ENCODE measurements at regions not wholly inside any gene's neighbourhood (a gene's known extent, or its start where the extent isn't known, plus 50 kb on each side); places are given as distances from the start of the nearest gene placed in this dataset.
"Not testable (repeated sequence)": the region's sequence is repeated elsewhere in the genome, so short reads cannot be mapped to it uniquely, and the experiment has no call there.

DNA sequence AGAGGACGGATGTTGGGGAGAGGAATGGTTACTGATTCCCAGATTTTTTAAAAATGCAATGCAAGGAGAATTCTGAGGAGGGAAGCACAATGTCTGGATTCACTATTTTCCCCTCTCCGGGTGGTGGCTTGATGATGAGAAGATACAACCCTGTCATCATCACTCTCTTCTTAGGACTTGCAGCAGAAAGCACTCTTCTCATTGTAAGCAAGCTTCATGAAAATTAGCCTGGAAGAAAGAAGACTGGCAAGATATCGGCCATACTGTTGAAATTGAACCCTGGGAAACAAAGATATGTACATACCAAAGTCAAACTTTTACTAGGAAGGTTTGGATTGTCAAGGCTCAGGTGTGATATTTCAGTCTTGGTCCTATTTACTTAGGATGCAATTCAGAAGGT, 195.7 kb downstream of the EDN1 start:
- no peaks in the 10 kb centered on the region for H3K9me3 ChIP-seq (ENCODE audit: control insufficient read depth, low read length)

DNA sequence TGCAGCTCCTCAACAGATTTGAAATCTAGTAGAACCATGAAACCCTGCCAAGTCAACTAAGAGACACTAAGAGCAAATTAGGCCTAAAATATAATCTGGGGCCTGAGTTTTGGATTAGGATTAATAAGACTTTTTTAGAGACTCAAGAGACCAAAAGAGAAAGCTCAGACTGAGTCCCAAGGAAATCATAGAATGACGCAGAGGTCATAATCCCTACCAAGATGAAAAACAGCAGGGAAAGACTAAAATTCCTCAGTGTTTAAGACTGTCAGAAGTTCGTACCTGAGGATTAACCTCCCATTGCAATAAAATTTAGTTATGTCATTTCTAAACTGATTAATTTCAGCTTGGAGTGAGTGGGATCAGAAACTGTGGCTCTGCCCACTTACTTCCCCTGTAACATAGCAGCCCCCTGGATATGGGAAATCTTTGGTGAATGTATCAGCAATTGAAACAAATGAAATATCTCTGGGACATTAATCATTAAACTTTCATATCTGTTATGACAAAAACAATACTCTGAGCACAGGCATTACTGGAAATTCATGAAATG, 200.3 kb downstream of the EDN1 start:
- no peaks in the 10 kb centered on the region for H3K9me3 ChIP-seq (ENCODE audit: control insufficient read depth, low read length)
- H3K27ac Mint-ChIP-seq: no peak overlapping the region
- no peak overlapping the region for H3K4me3 Mint-ChIP-seq
- 82 to 100% methylated on average over 2 of the region's 2 CpGs for WGBS, 2 experiments (ENCODE audit: insufficient coverage in 1 of 2, insufficient read length in 1 of 2)
- TF ChIP-seq, protein P1, sequence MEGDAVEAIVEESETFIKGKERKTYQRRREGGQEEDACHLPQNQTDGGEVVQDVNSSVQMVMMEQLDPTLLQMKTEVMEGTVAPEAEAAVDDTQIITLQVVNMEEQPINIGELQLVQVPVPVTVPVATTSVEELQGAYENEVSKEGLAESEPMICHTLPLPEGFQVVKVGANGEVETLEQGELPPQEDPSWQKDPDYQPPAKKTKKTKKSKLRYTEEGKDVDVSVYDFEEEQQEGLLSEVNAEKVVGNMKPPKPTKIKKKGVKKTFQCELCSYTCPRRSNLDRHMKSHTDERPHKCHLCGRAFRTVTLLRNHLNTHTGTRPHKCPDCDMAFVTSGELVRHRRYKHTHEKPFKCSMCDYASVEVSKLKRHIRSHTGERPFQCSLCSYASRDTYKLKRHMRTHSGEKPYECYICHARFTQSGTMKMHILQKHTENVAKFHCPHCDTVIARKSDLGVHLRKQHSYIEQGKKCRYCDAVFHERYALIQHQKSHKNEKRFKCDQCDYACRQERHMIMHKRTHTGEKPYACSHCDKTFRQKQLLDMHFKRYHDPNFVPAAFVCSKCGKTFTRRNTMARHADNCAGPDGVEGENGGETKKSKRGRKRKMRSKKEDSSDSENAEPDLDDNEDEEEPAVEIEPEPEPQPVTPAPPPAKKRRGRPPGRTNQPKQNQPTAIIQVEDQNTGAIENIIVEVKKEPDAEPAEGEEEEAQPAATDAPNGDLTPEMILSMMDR (conservative IDR thresholded peaks at IDR 0.05): no peak
- no peaks in the 10 kb centered on the region for H3K4me1 Mint-ChIP-seq
- peaks cover 11% of the 10 kb centered on the region for H3K27me3 ChIP-seq (ENCODE audit: control insufficient read depth, insufficient read depth, low read length, poor library complexity, severe bottlenecking)
- no peak for DNase-seq
- no peak overlapping the region for H3K9ac ChIP-seq (ENCODE audit: extremely low read depth, low read length, poor library complexity, severe bottlenecking)
- peaks cover 32% of the 10 kb centered on the region for H3K27me3 Mint-ChIP-seq (ENCODE audit: insufficient read depth)
- no peaks in the 10 kb centered on the region for H3K36me3 Mint-ChIP-seq (ENCODE audit: low read depth)
- H3K36me3 ChIP-seq (ENCODE audit: control insufficient read depth, insufficient read depth, low read length): no peaks in the 10 kb centered on the region
- no peak overlapping the region for H3K27ac ChIP-seq (ENCODE audit: low read depth, low read length)
- H3K4me3 ChIP-seq (ENCODE audit: low read length): no peak overlapping the region
- no peaks in the 10 kb centered on the region for H3K9me3 Mint-ChIP-seq
- no peaks in the 10 kb centered on the region for H3K4me1 ChIP-seq (ENCODE audit: control insufficient read depth, insufficient read depth, low read length)

More for the DNA sequence above, 195.7 kb downstream of the EDN1 start:
- 92 to 100% methylated on average over 2 to 3 of the region's 3 CpGs for WGBS, 2 experiments (ENCODE audit: insufficient coverage in 1 of 2, insufficient read length in 1 of 2)
- H3K27me3 ChIP-seq (ENCODE audit: control insufficient read depth, insufficient read depth, low read length, poor library complexity, severe bottlenecking): peaks cover 16% of the 10 kb centered on the region
- H3K4me1 Mint-ChIP-seq: no peaks in the 10 kb centered on the region
- no peak overlapping the region for H3K4me3 Mint-ChIP-seq
- peaks cover 19% of the 10 kb centered on the region for H3K27me3 Mint-ChIP-seq (ENCODE audit: insufficient read depth)
- H3K27ac ChIP-seq (ENCODE audit: low read depth, low read length): no peak overlapping the region
- H3K36me3 Mint-ChIP-seq (ENCODE audit: low read depth): no peaks in the 10 kb centered on the region
- no peak for DNase-seq
- no peaks in the 10 kb centered on the region for H3K4me1 ChIP-seq (ENCODE audit: control insufficient read depth, insufficient read depth, low read length)
- no peak overlapping the region for H3K9ac ChIP-seq (ENCODE audit: extremely low read depth, low read length, poor library complexity, severe bottlenecking)
- TF ChIP-seq, protein P1 (conservative IDR thresholded peaks at IDR 0.05): no peak
- no peaks in the 10 kb centered on the region for H3K36me3 ChIP-seq (ENCODE audit: control insufficient read depth, insufficient read depth, low read length)
- H3K27ac Mint-ChIP-seq: no peak overlapping the region
- no peak overlapping the region for H3K4me3 ChIP-seq (ENCODE audit: low read length)
- no peaks in the 10 kb centered on the region for H3K9me3 Mint-ChIP-seq

DNA sequence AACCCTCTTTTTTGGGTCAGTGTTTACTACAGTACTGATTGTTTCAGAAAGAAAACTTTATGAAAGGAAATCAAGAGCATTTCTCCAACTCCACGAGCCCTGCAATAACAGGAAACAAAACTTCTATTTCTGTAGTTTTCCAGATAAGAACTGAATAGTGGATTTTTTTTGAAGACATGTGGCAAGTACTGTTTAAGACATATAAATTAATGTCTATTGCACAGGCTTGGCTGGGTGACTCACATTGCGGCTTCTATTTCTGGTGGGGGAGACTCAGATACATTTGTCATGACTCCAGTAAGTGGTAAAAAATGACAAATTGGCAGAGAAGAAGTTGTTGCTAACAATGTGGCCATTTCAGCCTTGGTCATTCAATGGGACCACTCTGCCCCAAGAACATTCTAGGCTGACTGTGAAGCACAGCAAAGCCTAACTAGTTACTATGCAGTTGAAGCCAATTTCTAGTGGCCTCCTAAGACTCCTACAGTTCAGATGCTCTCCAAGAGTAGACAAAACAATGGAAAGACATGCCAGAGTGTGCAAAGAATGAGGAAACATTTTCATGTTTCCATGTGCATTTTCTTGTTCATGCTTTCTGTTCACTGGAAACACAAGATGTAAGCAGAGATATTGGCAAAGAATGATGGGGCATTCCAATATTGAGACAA, 200.9 kb downstream of the EDN1 start:
- H3K27me3 Mint-ChIP-seq (ENCODE audit: insufficient read depth): peaks cover 37% of the 10 kb centered on the region

DNA sequence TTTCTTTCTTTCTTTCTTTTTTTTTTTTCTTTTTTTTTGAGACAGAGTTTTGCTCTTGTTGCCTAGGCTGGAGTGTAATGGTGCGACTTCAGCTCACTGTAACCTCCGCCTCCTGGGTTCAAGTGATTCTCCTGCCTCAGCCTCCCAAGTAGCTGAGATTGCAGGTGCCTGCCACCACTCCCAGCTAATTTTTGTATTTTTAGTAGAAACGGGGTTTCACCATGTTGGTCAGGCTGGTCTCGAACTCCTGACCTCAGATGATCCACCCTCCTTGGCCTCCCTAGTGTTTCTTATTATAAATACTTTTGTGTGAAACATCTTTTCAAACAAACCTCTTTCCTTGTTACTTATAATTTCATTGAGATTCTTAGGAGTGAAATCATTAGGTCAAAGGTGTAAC, 202.8 kb downstream of the EDN1 start:
- H3K36me3 Mint-ChIP-seq (ENCODE audit: low read depth); H3K4me3 ChIP-seq (ENCODE audit: low read length); H3K9me3 ChIP-seq (ENCODE audit: control insufficient read depth, low read length); H3K9ac ChIP-seq (ENCODE audit: extremely low read depth, low read length, poor library complexity, severe bottlenecking); H3K4me1 ChIP-seq (ENCODE audit: control insufficient read depth, insufficient read depth, low read length); H3K4me1 Mint-ChIP-seq; H3K27ac Mint-ChIP-seq; H3K27ac ChIP-seq (ENCODE audit: low read depth, low read length); H3K9me3 Mint-ChIP-seq; H3K27me3 ChIP-seq (ENCODE audit: control insufficient read depth, insufficient read depth, low read length, poor library complexity, severe bottlenecking); DNase-seq; H3K4me3 Mint-ChIP-seq; H3K36me3 ChIP-seq (ENCODE audit: control insufficient read depth, insufficient read depth, low read length): not testable (repeated sequence)
- 98% methylated on average over 4 of the region's 4 CpGs; no CpG with 5 or more reads in 1 of the 2 experiments for WGBS, 2 experiments (ENCODE audit: insufficient coverage in 1 of 2, insufficient read length in 1 of 2)
- peaks cover 36% of the 10 kb centered on the region for H3K27me3 Mint-ChIP-seq (ENCODE audit: insufficient read depth)

More for the DNA sequence above, 200.9 kb downstream of the EDN1 start:
- H3K4me1 ChIP-seq (ENCODE audit: control insufficient read depth, insufficient read depth, low read length): no peaks in the 10 kb centered on the region
- no peaks in the 10 kb centered on the region for H3K36me3 ChIP-seq (ENCODE audit: control insufficient read depth, insufficient read depth, low read length)
- TF ChIP-seq, protein P1 (conservative IDR thresholded peaks at IDR 0.05): no peak
- Mint-ChIP-seq H3K4me3 (no peak overlapping the region), H3K4me1 (no peaks in the 10 kb centered on the region), H3K27ac (no peak overlapping the region), H3K36me3 (ENCODE audit: low read depth) (no peaks in the 10 kb centered on the region), H3K9me3 (no peaks in the 10 kb centered on the region)
- peaks cover 11% of the 10 kb centered on the region for H3K27me3 ChIP-seq (ENCODE audit: control insufficient read depth, insufficient read depth, low read length, poor library complexity, severe bottlenecking)
- no peaks in the 10 kb centered on the region for H3K9me3 ChIP-seq (ENCODE audit: control insufficient read depth, low read length)
- no peak overlapping the region for H3K4me3 ChIP-seq (ENCODE audit: low read length)
- H3K9ac ChIP-seq (ENCODE audit: extremely low read depth, low read length, poor library complexity, severe bottlenecking): no peak overlapping the region
- DNase-seq: no peak
- no peak overlapping the region for H3K27ac ChIP-seq (ENCODE audit: low read depth, low read length)
- WGBS, 2 experiments (ENCODE audit: insufficient coverage in 1 of 2, insufficient read length in 1 of 2): 85 to 100% methylated on average over 1 to 2 of the region's 2 CpGs
